GM12864 (cell line): ENCODE measurements at regions not wholly inside any gene's neighbourhood (a gene's known extent, or its start where the extent isn't known, plus 50 kb on each side); places are given as distances from the start of the nearest gene placed in this dataset.

Source experiments
- DNase-seq: peaks from one replicate; pipeline ENCODE4 v3.0.0-alpha.2; 2011; ENCODE audit warnings: low read depth
- H3K4me3 ChIP-seq: 2 replicates; pipeline ENCODE4 v1.5.1; 2011; ENCODE audit warnings: mild to moderate bottlenecking, low read depth, low read length, control low read depth
- CTCF ChIP-seq: IDR thresholded peaks from 2 replicates; pipeline ENCODE4 v1.5.1; 2011; ENCODE audit warnings: low read depth, mild to moderate bottlenecking, moderate library complexity, low read length, control low read depth, inconsistent platforms; ENCODE audit errors: missing control alignments

- H3K4me3 ChIP-seq = no peak overlapping the region
- no peak for DNase-seq
- no peak for TF ChIP-seq CTCF
Observed at GRCh38 chr11:33480626-33481025, 220.0 kb downstream of the C11orf91 start.

DNA sequence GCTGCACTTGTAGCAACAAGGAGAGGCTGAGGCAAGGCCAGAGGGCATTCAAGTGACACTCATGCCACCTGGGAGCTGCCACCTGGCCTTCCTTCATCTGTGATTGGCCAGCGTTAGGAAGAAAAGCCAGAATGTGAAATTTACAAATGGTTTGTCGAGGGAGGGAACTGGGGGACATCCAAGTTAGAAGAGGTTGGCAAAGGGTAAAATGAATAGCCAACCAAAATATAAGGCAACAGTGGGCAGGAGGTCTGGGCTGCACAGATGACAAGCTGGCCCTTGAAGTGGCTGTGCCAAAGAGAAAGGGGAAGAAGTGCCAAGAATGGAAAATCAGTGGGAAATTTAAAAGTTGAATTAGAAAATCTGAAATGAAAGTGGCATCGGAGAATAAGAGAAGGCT lies 221.4 kb downstream of the C11orf91 start:
- no peak for DNase-seq
- H3K4me3 ChIP-seq = no peak overlapping the region
- no peak for TF ChIP-seq CTCF

GRCh38 chr11:33478111-33478573 lies 221.0 kb downstream of the HIPK3 start:
- no peak overlapping the region for H3K4me3 ChIP-seq
- TF ChIP-seq CTCF = no peak
- DNase-seq = no peak

- DNase-seq = no peak
- no peak overlapping the region for H3K4me3 ChIP-seq
- no peak for TF ChIP-seq CTCF
Observed at GRCh38 chr11:33476945-33477606, 219.9 kb downstream of the HIPK3 start.

DNA sequence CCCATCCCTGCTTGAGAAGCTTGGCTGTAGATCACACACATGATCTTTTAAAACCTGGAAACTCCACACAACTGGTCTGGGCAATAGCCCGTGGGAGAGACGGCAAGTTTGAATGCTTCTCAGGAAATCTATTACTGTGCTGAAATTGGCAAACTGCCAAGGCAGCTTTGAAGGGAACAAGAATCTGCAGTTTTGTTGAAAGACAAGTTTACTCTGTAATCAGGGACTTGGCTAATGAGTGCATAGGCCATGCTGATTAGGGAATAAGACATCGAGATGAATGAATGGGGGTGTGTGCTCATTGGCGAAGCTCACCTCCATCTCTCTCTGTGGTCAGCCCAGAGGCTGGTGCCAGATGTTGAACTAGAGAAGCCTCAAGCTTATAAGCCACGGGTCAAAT lies 218.8 kb downstream of the HIPK3 start:
- no peak overlapping the region for H3K4me3 ChIP-seq
- no peak for TF ChIP-seq CTCF
- no peak for DNase-seq

- no peak for DNase-seq
- H3K4me3 ChIP-seq = no peak overlapping the region
- no peak for TF ChIP-seq CTCF
Observed at GRCh38 chr11:33474866-33475265, 217.7 kb downstream of the HIPK3 start.

DNA sequence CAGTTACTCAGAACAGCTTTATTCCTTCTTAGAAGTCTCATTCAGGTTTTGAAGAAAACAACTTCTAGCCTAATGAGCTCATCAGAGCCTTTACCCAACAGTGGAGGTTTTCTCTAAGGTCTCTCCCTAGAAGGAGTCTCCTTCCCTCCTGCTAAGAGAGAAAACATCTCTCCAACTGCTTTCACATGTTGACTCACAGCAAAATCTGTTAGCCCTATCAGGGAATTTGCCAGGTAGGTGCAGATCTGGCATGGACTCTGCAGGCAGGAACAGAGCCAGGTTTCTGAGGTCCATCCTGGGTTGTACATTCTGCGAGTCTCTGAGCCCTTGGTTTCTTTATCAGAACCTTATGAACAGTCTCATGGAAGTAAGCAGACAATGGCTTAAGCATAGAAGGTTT lies 214.4 kb downstream of the HIPK3 start:
- TF ChIP-seq CTCF = no peak
- DNase-seq = no peak
- H3K4me3 ChIP-seq = no peak overlapping the region
